ENCODE measurements at regions not wholly inside any gene's neighbourhood (a gene's known extent, or its start where the extent isn't known, plus 50 kb on each side); places are given as distances from the start of the nearest gene placed in this dataset.

DNA sequence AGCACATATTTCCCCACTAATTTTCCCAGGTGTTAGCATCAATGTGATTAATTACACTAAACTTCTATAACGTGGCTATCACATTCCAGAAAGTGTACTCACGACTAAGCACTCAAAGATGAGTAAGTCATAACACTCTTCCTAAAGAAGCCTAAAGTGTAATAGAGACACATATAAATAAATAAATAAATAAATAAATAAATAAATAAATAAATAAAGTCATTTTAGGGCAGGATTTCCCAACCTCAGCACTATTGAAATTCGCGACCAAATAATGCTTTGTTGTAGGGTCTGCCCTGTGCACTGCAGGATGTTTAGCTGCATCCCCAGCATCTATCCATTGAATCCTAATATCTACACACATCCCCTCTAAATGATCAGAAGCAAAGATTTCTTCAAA lies 390.9 kb downstream of the CDH7 start:
- H3K27ac Mint-ChIP-seq: no peak overlapping the region
- H3K27me3 Mint-ChIP-seq: no peaks in the 10 kb centered on the region
- no peak overlapping the region for H3K4me3 Mint-ChIP-seq
- H3K9me3 Mint-ChIP-seq: no peaks in the 10 kb centered on the region
- H3K36me3 Mint-ChIP-seq (ENCODE audit: low read depth): no peaks in the 10 kb centered on the region
- ATAC-seq (no peak), DNase-seq (no peak)
- H3K4me1 Mint-ChIP-seq: no peaks in the 10 kb centered on the region

DNA sequence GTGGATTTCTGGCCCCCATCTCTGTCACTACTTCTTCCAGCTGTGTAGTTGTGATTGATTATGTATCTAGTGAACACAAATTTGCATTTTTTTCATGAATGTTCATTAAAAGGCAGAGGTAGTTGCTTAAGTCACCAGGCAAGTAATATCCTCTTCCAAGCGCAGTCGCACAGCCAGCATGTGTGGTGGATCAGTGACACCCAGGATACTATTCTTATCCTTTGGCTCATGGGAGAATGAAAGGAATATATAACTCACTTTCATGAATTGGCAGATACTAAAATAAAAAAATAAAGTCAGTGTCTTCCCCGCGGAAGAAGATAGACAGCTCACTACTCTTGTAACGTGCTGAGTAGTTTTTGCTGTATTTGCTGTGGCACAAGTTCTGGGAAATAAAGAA lies 387.8 kb downstream of the CDH7 start:
- Mint-ChIP-seq H3K27me3 (no peaks in the 10 kb centered on the region), H3K9me3 (peaks cover 4% of the 10 kb centered on the region), H3K4me1 (no peaks in the 10 kb centered on the region), H3K27ac (no peak overlapping the region), H3K36me3 (ENCODE audit: low read depth) (no peaks in the 10 kb centered on the region), H3K4me3 (no peak overlapping the region)
- no peak for ATAC-seq
- no peak for DNase-seq

DNA sequence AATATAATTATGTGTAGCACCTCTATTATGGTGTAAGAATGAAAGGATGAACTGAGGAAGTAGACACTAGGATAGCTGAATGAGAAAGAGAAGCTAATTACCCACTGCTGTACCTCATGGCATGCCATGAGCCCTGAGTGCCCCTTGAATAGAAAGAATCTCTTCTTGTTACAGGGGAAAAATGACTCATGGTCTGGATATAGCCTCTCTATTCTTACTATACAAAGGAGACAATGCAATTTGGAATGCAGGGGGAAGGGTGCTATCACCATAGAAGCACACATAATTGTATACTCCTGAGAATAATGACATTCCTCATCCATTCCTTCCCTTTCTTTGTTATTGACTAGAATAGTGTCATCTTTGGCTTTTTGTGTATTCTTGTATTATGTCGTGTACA lies 385.2 kb downstream of the CDH7 start:
- H3K4me3 Mint-ChIP-seq: no peak overlapping the region
- no peaks in the 10 kb centered on the region for H3K27me3 Mint-ChIP-seq
- ATAC-seq (no peak), DNase-seq (no peak)
- no peak overlapping the region for H3K27ac Mint-ChIP-seq
- H3K36me3 Mint-ChIP-seq (ENCODE audit: low read depth): no peaks in the 10 kb centered on the region
- H3K4me1 Mint-ChIP-seq: no peaks in the 10 kb centered on the region
- peaks cover 4% of the 10 kb centered on the region for H3K9me3 Mint-ChIP-seq

DNA sequence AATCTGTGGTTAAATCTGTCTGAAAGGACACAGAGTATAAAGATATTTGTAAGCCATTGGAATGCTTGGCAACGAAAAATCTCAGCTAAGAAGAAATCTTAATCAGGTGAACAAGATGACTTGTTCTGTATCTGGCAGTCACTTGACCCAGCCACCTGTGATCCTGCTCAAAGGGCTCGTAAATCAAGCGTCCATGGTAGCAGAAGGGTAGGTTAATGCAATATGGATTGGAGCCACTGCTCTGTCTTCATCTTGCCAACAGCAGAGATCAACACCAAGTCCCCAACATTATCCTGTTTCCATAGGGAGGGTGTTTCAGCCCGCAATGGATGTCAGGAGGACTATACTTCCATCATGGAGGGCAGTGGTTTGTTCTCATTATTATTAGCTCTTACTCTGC lies 378.4 kb downstream of the CDH7 start:
- Mint-ChIP-seq H3K4me1 (no peaks in the 10 kb centered on the region), H3K27me3 (no peaks in the 10 kb centered on the region), H3K27ac (no peak overlapping the region), H3K9me3 (peaks cover 4% of the 10 kb centered on the region), H3K4me3 (no peak overlapping the region), H3K36me3 (ENCODE audit: low read depth) (no peaks in the 10 kb centered on the region)
- DNase-seq (no peak), ATAC-seq (no peak)

DNA sequence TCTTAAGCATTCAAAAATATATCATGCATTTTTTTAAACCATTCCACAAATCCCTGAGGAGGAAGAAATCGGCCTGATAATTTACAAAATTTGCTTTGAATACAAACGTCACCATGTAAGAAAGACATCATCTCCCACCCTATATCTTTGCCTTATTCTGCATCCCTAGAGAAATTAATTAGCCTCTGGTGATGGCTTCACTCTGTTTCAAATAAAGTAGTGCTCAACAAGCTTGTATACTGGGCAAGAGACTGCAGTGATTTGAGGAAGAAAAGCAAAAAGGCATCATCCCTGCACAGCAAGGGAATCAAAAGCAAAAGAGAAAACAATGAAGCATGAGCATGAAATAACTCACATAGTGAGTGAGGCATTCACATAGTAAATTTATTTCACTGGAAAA lies 375.5 kb downstream of the CDH7 start:
- H3K4me3 Mint-ChIP-seq: no peak overlapping the region
- H3K9me3 Mint-ChIP-seq: no peaks in the 10 kb centered on the region

DNA sequence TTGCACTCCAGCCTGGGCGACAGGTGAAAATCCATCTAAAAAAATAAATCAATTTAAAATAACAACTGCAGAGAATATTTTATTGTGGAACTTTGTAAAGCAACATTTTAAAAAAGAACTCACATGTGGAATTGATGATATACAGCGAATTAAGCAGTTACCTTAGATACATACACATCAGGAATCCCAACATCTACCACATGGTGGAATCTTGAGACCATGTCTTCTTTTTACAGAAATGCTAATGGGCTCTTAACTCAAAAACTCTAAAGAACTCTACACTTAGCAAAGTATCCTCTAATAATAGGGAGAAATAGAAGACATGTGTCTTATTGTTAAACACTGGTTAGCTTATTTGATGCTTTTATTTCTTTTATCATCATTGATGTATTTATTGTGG lies 373.6 kb downstream of the CDH7 start:
- no peak for DNase-seq
- Mint-ChIP-seq H3K4me3 (no peak overlapping the region), H3K27me3 (no peaks in the 10 kb centered on the region), H3K36me3 (ENCODE audit: low read depth) (no peaks in the 10 kb centered on the region), H3K4me1 (no peaks in the 10 kb centered on the region), H3K27ac (no peak overlapping the region), H3K9me3 (no peaks in the 10 kb centered on the region)
- ATAC-seq: no peak

More for the DNA sequence above, 375.5 kb downstream of the CDH7 start:
- DNase-seq (no peak), ATAC-seq (no peak)
- Mint-ChIP-seq H3K27me3 (no peaks in the 10 kb centered on the region), H3K36me3 (ENCODE audit: low read depth) (no peaks in the 10 kb centered on the region), H3K27ac (no peak overlapping the region), H3K4me1 (no peaks in the 10 kb centered on the region)

DNA sequence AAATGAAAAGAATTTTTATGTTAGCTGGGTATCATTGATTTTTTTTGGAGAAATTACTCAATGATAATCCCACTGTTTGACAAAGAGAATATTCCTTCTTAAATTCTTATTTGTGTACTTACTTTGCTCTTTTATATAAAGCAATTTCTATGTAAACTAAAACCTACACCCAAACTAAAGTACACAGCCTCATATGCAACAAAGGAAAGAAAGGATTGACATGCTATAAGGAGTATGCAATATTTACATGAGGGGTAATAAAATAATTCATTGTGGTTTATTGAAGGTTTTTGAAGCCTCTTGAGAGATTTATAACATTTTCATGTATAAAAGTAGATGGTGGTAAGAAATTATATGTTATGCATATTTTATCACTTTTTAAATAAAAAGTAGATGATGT lies 368.5 kb downstream of the CDH7 start:
- peaks cover 5% of the 10 kb centered on the region for H3K9me3 Mint-ChIP-seq
- no peak overlapping the region for H3K4me3 Mint-ChIP-seq
- H3K27ac Mint-ChIP-seq: no peak overlapping the region
- H3K4me1 Mint-ChIP-seq: no peaks in the 10 kb centered on the region
- no peak for DNase-seq
- H3K36me3 Mint-ChIP-seq (ENCODE audit: low read depth): no peaks in the 10 kb centered on the region
- ATAC-seq: no peak
- no peaks in the 10 kb centered on the region for H3K27me3 Mint-ChIP-seq

DNA sequence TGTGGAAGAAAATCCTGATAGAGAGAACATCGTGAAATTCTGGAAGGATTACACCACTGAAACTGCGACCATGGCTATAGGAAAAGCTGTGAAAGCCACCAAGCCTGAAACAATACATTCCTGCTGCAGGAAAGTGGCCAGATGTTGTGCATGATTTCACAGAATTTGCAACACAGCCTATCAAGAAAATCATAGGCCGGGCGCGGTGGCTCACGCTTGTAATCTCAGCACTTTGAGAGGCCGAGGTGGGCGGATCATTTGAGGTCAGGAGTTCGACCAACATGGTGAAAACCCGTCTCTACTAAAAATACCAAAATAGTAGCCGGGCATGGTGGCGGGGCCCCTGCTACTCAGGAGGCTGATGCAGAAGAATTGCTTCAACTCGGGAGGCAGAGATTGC lies 360.2 kb downstream of the CDH7 start:
- ATAC-seq (no peak), DNase-seq (no peak)
- Mint-ChIP-seq H3K27me3 (no peaks in the 10 kb centered on the region), H3K9me3 (peaks cover 7% of the 10 kb centered on the region), H3K27ac (no peak overlapping the region), H3K4me1 (no peaks in the 10 kb centered on the region), H3K36me3 (ENCODE audit: low read depth) (no peaks in the 10 kb centered on the region), H3K4me3 (no peak overlapping the region)

DNA sequence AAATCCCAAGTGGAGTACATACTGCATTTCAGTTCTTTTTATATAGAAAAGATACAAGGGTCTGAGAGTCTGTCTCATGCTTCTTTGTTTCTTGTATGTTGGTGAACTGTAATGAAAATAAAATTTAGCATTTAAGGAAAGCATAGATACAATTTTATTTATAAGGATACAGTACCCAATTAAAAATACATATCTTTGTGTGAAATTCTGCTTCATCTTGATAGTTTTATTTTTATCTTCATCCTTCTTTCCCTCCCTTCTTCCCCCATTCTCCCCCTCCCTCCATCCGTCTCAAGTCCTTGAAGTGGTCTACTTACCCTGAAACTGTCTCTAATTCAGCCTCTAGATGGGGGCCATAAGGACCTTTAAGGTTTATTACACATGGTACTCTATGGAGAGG lies 359.8 kb downstream of the CDH7 start:
- Mint-ChIP-seq H3K9me3 (peaks cover 9% of the 10 kb centered on the region), H3K4me3 (no peak overlapping the region), H3K4me1 (no peaks in the 10 kb centered on the region), H3K36me3 (ENCODE audit: low read depth) (no peaks in the 10 kb centered on the region), H3K27ac (no peak overlapping the region), H3K27me3 (no peaks in the 10 kb centered on the region)
- DNase-seq: no peak
- no peak for ATAC-seq

DNA sequence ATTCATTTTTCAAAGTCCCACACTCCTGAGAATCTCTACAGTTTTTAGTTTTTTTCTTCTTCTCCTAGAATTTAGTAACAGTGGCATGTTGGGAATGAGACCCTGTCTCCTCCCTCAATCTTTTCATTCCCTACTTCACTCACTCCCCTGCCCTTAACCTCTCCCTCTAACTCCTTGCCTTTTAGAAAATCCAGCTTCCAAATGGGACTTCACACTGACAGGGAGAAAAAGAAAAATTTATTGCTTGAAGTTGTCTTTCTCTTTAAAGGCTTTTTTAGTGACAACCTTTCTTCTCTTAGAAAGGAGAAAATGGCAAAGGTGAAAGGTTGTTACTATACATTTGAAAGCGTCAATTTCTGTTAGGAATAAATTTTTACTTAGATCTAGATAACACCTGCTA lies 359.2 kb downstream of the CDH7 start:
- no peak for ATAC-seq
- no peak overlapping the region for H3K4me3 Mint-ChIP-seq
- no peaks in the 10 kb centered on the region for H3K4me1 Mint-ChIP-seq
- no peaks in the 10 kb centered on the region for H3K36me3 Mint-ChIP-seq (ENCODE audit: low read depth)
- peaks cover 9% of the 10 kb centered on the region for H3K9me3 Mint-ChIP-seq
- no peaks in the 10 kb centered on the region for H3K27me3 Mint-ChIP-seq
- H3K27ac Mint-ChIP-seq: no peak overlapping the region
- DNase-seq: no peak

DNA sequence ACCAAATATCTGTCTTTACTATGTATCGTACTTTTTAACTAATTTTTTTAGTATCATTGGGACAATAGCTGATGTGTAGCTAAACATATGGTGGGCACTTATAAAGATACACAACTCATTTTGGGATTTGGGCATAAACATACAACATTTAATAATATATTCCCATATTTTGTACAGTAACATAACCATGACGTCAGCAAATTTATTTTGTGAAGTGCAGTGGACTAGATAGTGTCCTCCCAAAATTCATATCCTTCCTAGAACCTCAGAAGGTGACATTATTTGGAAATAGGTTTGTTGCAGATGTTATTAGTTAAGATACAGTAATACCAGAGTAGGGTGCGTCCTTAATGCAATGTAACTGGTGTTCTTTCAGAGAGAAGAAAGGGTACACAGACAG lies 356.7 kb downstream of the CDH7 start:
- ATAC-seq: no peak
- H3K9me3 Mint-ChIP-seq: peaks cover 9% of the 10 kb centered on the region
- no peak for DNase-seq
- H3K4me3 Mint-ChIP-seq: no peak overlapping the region
- H3K27ac Mint-ChIP-seq: no peak overlapping the region
- no peaks in the 10 kb centered on the region for H3K36me3 Mint-ChIP-seq (ENCODE audit: low read depth)
- H3K27me3 Mint-ChIP-seq: no peaks in the 10 kb centered on the region
- no peaks in the 10 kb centered on the region for H3K4me1 Mint-ChIP-seq

DNA sequence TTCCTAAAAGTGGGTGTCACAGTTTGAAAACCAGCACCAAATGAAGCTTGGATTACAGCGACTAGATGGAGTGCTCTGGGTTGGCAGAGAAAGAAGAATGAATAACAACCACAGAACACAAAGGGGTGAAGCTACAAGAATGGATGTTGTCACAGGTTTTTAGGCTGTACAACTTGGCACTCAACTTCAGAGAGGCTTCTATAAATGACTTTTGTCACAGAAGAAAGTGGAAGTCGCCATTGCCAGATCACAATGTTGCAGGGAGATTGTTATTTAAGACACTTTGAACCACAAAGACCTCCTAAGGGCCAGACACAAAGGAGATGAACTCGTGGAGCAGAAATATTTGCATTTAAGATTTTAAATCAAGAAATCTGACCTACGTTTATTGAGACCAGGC lies 354.2 kb downstream of the CDH7 start:
- Mint-ChIP-seq H3K4me1 (no peaks in the 10 kb centered on the region), H3K36me3 (ENCODE audit: low read depth) (no peaks in the 10 kb centered on the region), H3K9me3 (peaks cover 3% of the 10 kb centered on the region)

DNA sequence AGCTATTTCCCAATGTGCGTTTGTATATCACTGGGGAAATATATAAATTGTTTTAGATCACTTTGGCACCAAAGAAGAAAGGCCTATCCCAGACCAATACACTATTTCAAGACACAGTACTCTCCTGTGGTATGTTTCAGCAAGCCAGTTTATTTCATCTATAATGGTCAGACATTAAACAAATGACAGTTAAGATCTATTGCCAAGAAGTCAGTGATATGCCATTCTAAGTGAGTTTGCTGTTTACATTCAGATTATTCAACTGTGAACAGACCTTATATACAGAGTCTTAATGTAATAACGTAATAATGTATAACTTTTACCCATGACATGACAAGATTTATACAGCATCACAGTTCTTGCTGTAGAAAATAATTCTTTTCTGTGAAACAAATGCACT lies 352.7 kb downstream of the CDH7 start:
- peaks cover 3% of the 10 kb centered on the region for H3K9me3 Mint-ChIP-seq
- no peak overlapping the region for H3K4me3 Mint-ChIP-seq
- DNase-seq: no peak
- H3K36me3 Mint-ChIP-seq (ENCODE audit: low read depth): no peaks in the 10 kb centered on the region
- H3K27ac Mint-ChIP-seq: no peak overlapping the region
- no peaks in the 10 kb centered on the region for H3K27me3 Mint-ChIP-seq
- no peak for ATAC-seq
- H3K4me1 Mint-ChIP-seq: no peaks in the 10 kb centered on the region

More for the DNA sequence above, 354.2 kb downstream of the CDH7 start:
- no peaks in the 10 kb centered on the region for H3K27me3 Mint-ChIP-seq
- no peak overlapping the region for H3K27ac Mint-ChIP-seq
- no peak overlapping the region for H3K4me3 Mint-ChIP-seq
- ATAC-seq (no peak), DNase-seq (no peak)

DNA sequence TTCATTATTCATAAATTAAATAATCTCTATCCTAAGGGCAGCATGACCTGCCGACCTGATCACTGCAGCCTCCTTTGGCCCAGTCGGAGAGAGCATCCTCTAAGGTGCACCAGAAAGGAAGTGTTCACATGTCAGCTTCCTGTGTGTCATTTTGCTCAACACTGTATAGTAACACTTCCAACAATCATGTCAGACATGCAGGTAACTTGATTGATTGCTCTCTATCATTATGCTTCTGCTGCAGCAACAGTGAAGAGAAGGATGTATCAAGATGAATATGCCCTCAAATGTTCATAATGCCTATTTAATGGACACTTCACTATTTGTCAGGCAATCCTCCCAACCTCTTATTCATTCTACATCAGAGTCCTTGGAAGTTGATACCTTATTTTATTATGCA lies 332.3 kb downstream of the CDH7 start:
- DNase-seq (no peak), ATAC-seq (no peak)
- Mint-ChIP-seq H3K9me3 (peaks cover 5% of the 10 kb centered on the region), H3K36me3 (ENCODE audit: low read depth) (no peaks in the 10 kb centered on the region), H3K27ac (no peak overlapping the region), H3K4me3 (no peak overlapping the region), H3K4me1 (no peaks in the 10 kb centered on the region), H3K27me3 (no peaks in the 10 kb centered on the region)

DNA sequence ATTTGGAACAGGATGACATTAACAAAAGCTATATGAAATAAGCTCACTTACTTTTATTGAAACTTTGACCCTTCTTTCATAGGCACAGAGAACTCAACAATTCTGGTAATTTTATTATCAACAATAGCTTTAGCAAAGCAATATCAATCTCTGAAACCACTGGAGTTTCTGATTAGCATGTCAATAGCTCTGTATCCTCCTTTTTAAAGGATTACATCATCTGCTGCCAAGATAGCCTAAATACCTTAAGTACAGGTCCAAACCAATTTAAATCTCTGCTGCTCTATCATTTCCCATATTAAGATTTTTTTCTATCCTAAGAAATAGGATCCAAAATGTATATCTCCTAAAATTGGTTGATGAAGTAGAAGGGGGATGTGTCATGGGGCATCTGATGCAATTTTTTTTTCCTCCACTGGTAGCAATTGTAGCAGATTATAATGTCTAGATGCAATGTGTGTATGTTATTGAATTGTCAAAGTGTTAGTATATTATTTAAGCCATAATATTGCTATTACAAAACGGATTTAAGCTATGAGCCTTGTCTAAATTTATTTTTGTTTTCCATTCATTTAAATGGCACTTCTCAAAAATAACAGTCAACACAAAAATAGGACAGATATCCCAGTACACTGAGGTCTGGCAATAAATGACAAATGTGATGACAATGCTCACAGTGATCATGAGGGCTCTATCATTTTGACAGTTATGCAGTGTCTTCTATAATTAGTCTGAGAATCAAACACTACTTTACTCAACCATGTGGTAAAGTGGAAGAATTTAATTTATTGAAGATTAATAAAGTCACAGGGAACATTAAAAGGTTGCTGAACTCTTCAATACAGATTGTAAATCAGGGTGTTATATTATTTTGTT lies 328.4 kb downstream of the CDH7 start:
- no peak for DNase-seq
- Mint-ChIP-seq H3K27ac (no peak overlapping the region), H3K36me3 (ENCODE audit: low read depth) (no peaks in the 10 kb centered on the region), H3K9me3 (peaks cover 11% of the 10 kb centered on the region), H3K4me1 (no peaks in the 10 kb centered on the region), H3K27me3 (no peaks in the 10 kb centered on the region), H3K4me3 (no peak overlapping the region)
- ATAC-seq: no peak

DNA sequence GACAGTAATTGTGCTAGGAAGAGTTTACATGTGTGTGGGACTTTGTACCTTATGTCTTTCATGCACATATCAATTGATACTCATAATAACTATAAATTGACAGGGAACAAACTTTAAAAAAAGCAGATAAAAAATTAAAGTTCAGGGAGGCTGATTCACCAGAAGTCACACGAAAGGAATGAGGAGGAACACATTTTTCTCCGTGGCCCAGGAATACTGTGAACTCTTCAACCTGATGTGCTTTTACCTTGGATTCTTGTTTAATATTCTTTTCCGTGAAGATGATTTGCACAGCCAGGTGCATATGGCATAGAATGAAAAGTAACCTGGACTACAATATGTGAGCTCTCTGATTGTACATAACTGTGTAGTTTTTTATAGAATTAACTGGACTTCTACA lies 326.3 kb downstream of the CDH7 start:
- H3K27ac Mint-ChIP-seq: no peak overlapping the region
- H3K27me3 Mint-ChIP-seq: no peaks in the 10 kb centered on the region
- ATAC-seq (no peak), DNase-seq (no peak)
- peaks cover 23% of the 10 kb centered on the region for H3K9me3 Mint-ChIP-seq
- H3K36me3 Mint-ChIP-seq (ENCODE audit: low read depth): no peaks in the 10 kb centered on the region
- no peaks in the 10 kb centered on the region for H3K4me1 Mint-ChIP-seq
- no peak overlapping the region for H3K4me3 Mint-ChIP-seq

All from activated naive CD8-positive, alpha-beta T cell treated with anti-CD3 and anti-CD28 coated beads, Interleukin-2, amount 50 U/mL, for 24 hours (primary cell).